ENCODE measurements at regions not wholly inside any gene's neighbourhood (a gene's known extent, or its start where the extent isn't known, plus 50 kb on each side); places are given as distances from the start of the nearest gene placed in this dataset.

- H3K9me2 ChIP-seq (ENCODE audit: insufficient read depth, low read length) = no peaks in the 10 kb centered on the region
- H3K27ac ChIP-seq (ENCODE audit: low read depth, low read length, poor library complexity, severe bottlenecking) = no peak overlapping the region
- ChIA-PET CTCF (ENCODE audit: unreplicated experiment) (no interaction called here), POLR2A (no interaction called here)
- no peaks in the 10 kb centered on the region for H4K20me1 ChIP-seq (ENCODE audit: insufficient read depth, low read length)
- no peaks in the 10 kb centered on the region for H3K4me1 ChIP-seq (ENCODE audit: insufficient read depth, low read length, poor library complexity, severe bottlenecking)
- no peak overlapping the region for H3K4me2 ChIP-seq (ENCODE audit: low read length)
- DNase-seq (ENCODE audit: low spot score) = no peak
- H3K9me3 ChIP-seq (ENCODE audit: low read length) = no peaks in the 10 kb centered on the region
- no peak overlapping the region for H3K4me3 ChIP-seq (ENCODE audit: low read depth, low read length, poor library complexity, severe bottlenecking)
- no peak overlapping the region for H2AFZ ChIP-seq (ENCODE audit: low read length)
- no peak for TF ChIP-seq EZH2phosphoT487 (IDR thresholded peaks at IDR 0.05; ENCODE audit: borderline replicate concordance, low read depth, low read length)
- no peak for TF ChIP-seq CTCF (conservative IDR thresholded peaks at IDR 0.05; ENCODE audit: low read length)
- intact Hi-C loops (cut with micrococcal nuclease; ENCODE audit: unreplicated experiment) = no loop called here
- no TSS peak for BruUV-seq (replicated peaks)
- H3K36me3 ChIP-seq (ENCODE audit: insufficient read depth, low read length) = no peaks in the 10 kb centered on the region
- no peaks in the 10 kb centered on the region for H3K79me2 ChIP-seq (ENCODE audit: insufficient read depth, low read depth, low read length)
Measured at GRCh38 chr6:138031417-138031816, 75.8 kb downstream of the PERP start.

GRCh38 chr6:138031850-138032249 lies 75.4 kb downstream of the PERP start:
- Histone ChIP-seq H3K79me2 (ENCODE audit: insufficient read depth, low read depth, low read length) (no peaks in the 10 kb centered on the region), H3K36me3 (ENCODE audit: insufficient read depth, low read length) (no peaks in the 10 kb centered on the region), H3K4me1 (ENCODE audit: insufficient read depth, low read length, poor library complexity, severe bottlenecking) (no peaks in the 10 kb centered on the region), H3K9me2 (ENCODE audit: insufficient read depth, low read length) (no peaks in the 10 kb centered on the region), H3K27ac (ENCODE audit: low read depth, low read length, poor library complexity, severe bottlenecking) (no peak overlapping the region), H3K4me3 (ENCODE audit: low read depth, low read length, poor library complexity, severe bottlenecking) (no peak overlapping the region), H3K9me3 (ENCODE audit: low read length) (no peaks in the 10 kb centered on the region), H3K4me2 (ENCODE audit: low read length) (no peak overlapping the region), H4K20me1 (ENCODE audit: insufficient read depth, low read length) (no peaks in the 10 kb centered on the region), H2AFZ (ENCODE audit: low read length) (no peak overlapping the region)
- ChIA-PET POLR2A (interaction anchor here (0.6 to 0.7 kb wide), 2 partner anchors 30 to 31 kb away, joined by 3 to 4 read pairs; no protein-coding TSS in a partner anchor), CTCF (ENCODE audit: unreplicated experiment) (no interaction called here)
- intact Hi-C loops (cut with micrococcal nuclease; ENCODE audit: unreplicated experiment) = no loop called here
- DNase-seq (ENCODE audit: low spot score) = no peak
- TF ChIP-seq EZH2phosphoT487 (IDR thresholded peaks at IDR 0.05; ENCODE audit: borderline replicate concordance, low read depth, low read length) (no peak), CTCF (conservative IDR thresholded peaks at IDR 0.05; ENCODE audit: low read length) (no peak)
- BruUV-seq (replicated peaks) = no TSS peak

- no TSS peak for BruUV-seq (replicated peaks)
- CTCF ChIA-PET (ENCODE audit: unreplicated experiment) = no interaction called here
Measured at GRCh38 chr6:138032571-138032970, 74.6 kb downstream of the PERP start.

More at GRCh38 chr6:138032571-138032970, 74.6 kb downstream of the PERP start:
- TF ChIP-seq EZH2phosphoT487 (IDR thresholded peaks at IDR 0.05; ENCODE audit: borderline replicate concordance, low read depth, low read length) (no peak), CTCF (conservative IDR thresholded peaks at IDR 0.05; ENCODE audit: low read length) (no peak)
- DNase-seq (ENCODE audit: low spot score) = no peak
- no peak overlapping the region for H3K4me2 ChIP-seq (ENCODE audit: low read length)
- H4K20me1 ChIP-seq (ENCODE audit: insufficient read depth, low read length) = no peaks in the 10 kb centered on the region
- H3K4me3 ChIP-seq (ENCODE audit: low read depth, low read length, poor library complexity, severe bottlenecking) = no peak overlapping the region
- no peaks in the 10 kb centered on the region for H3K36me3 ChIP-seq (ENCODE audit: insufficient read depth, low read length)
- POLR2A ChIA-PET = interaction anchor here (0.6 kb wide), 1 partner anchor 32 kb away, joined by 3 read pairs; no protein-coding TSS in a partner anchor
- H3K4me1 ChIP-seq (ENCODE audit: insufficient read depth, low read length, poor library complexity, severe bottlenecking) = no peaks in the 10 kb centered on the region
- intact Hi-C loops (cut with micrococcal nuclease; ENCODE audit: unreplicated experiment) = no loop called here
- no peak overlapping the region for H3K27ac ChIP-seq (ENCODE audit: low read depth, low read length, poor library complexity, severe bottlenecking)
- no peak overlapping the region for H2AFZ ChIP-seq (ENCODE audit: low read length)
- no peaks in the 10 kb centered on the region for H3K79me2 ChIP-seq (ENCODE audit: insufficient read depth, low read depth, low read length)
- H3K9me3 ChIP-seq (ENCODE audit: low read length) = no peaks in the 10 kb centered on the region
- no peaks in the 10 kb centered on the region for H3K9me2 ChIP-seq (ENCODE audit: insufficient read depth, low read length)

Measured in OCI-LY7 (cell line).